Activated T-cell treated with anti-CD3 and anti-CD28 coated beads, Interleukin-2, amount 50 U/mL, for 4 hours (primary cell): ENCODE measurements at regions not wholly inside any gene's neighbourhood (a gene's known extent, or its start where the extent isn't known, plus 50 kb on each side); places are given as distances from the start of the nearest gene placed in this dataset.

Experiments
- ATAC-seq, 2 donors: fragments of 200-7000 bp; cut with Tn5 transposase; one replicate each; pipeline ENCODE4 v1.10.0; 2021
- DNase-seq: peaks from one replicate; pipeline ENCODE4 v3.0.0-alpha.2; 2020
- H3K27me3 Mint-ChIP-seq: one replicate; pipeline ENCODE4 v1.8.0; 2021; ENCODE audit warnings: low read depth, mixed read lengths
- H3K36me3 Mint-ChIP-seq: one replicate; pipeline ENCODE4 v1.8.0; 2022; ENCODE audit warnings: mixed read lengths; ENCODE audit not compliant: insufficient read depth
- H3K4me1 Mint-ChIP-seq: one replicate; pipeline ENCODE4 v1.8.0; 2021; ENCODE audit warnings: low read depth, mixed read lengths
- H3K4me3 Mint-ChIP-seq: one replicate; pipeline ENCODE4 v1.8.0; 2021; ENCODE audit warnings: mild to moderate bottlenecking, moderate library complexity, mixed read lengths
- H3K9me3 Mint-ChIP-seq: one replicate; pipeline ENCODE4 v1.8.0; 2021; ENCODE audit warnings: mixed read lengths

DNA sequence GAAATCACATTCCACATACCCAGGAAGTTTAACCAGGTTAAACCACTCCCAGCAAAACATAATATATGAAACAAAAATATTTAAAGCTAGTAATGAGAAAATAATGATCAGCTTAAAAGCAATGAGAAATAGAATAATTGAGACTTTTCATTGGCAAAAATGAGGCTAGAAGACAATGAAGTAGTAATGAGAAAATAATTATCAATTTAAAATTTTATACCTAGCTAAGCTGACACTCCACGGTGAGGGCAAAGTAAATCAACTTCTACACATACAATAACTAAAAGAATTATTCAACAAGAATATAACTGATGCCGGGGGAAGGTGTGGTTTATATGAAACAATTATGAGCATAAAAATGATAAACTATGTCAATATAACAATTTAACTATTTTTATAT lies 82.2 kb upstream of the TES start:
- Mint-ChIP-seq H3K4me1 (no peaks in the 10 kb centered on the region), H3K4me3 (no peak overlapping the region), H3K27me3 (peaks cover 8% of the 10 kb centered on the region), H3K9me3 (peaks cover 13% of the 10 kb centered on the region), H3K36me3 (no peaks in the 10 kb centered on the region)
- ATAC-seq, result no peak
- DNase-seq, result no peak

DNA sequence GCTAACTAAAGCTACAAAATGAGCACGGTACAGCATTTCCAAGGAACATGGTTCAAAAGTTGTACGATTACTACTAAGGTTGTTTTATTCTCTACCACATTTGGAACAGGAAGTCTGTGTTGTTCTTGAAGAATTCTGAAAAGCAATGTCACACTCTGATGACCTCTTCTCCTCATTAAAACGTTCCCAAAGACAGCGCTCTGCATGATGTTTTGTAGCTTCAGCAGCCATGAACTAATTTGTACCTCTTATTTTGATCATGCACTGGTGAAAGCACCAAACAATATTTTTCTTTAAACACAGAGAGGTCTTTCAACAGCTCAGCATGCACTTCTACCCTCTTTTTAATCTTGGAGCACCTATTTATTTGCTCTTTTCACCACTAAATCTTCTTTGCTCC lies 75.0 kb upstream of the TES start:
- Mint-ChIP-seq H3K36me3 (no peaks in the 10 kb centered on the region), H3K27me3 (peaks cover 3% of the 10 kb centered on the region), H3K4me3 (no peak overlapping the region), H3K4me1 (no peaks in the 10 kb centered on the region), H3K9me3 (no peaks in the 10 kb centered on the region)
- ATAC-seq (no peak), DNase-seq (no peak)

DNA sequence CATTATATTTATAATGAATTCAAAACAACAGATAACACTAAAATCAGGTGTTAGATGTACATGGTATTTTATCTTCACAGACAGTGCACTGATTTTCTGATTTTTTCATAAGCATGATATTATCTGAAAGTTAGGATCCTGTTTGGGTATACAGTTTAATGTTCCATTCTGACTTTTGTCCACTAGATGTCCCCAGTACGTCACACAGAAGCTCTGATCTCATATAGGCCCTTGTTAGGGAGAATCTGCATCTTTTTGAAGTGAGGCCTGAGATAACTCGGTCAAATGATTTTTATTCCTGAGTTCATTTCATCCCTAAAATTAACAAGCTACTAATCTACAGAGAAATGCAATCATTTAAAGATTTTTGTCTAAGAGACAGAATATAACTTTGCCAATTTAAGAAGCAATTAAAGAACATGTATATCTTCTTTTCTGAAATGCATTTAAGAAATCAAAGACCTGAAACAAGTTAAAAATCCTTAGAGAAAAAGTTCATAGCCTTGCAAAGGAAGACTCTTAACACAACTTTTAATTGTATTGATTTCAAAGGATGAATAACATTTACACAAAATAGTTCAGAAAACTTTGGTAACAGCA lies 72.0 kb upstream of the TES start:
- DNase-seq (no peak), ATAC-seq (peak; percentile 48 to 71)
- Mint-ChIP-seq H3K9me3 (no peaks in the 10 kb centered on the region), H3K36me3 (no peaks in the 10 kb centered on the region), H3K4me1 (peaks cover 9% of the 10 kb centered on the region), H3K4me3 (no peak overlapping the region), H3K27me3 (peaks cover 3% of the 10 kb centered on the region)

DNA sequence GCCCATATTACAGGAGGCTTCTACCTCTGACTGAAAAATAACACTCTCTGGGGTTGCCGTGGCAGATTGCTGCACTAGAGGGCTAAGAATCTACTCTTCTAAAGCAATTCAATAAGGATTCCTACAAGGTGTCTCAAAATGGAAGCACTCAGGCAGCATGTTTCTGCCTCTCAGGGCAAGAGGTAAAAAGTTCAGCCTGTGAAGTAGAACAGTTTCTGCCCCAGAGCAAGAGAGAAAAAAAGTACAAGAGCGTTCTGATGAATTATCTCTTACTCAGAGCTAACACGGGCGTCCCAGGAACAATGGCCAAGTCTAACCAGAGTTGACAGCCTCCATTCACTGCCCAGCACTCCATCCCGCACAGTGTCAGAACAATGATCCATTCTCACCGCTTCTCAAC lies 71.3 kb upstream of the TES start:
- no peaks in the 10 kb centered on the region for H3K9me3 Mint-ChIP-seq
- peaks cover 9% of the 10 kb centered on the region for H3K4me1 Mint-ChIP-seq
- peaks cover 3% of the 10 kb centered on the region for H3K27me3 Mint-ChIP-seq
- ATAC-seq, result no peak
- no peak for DNase-seq
- no peaks in the 10 kb centered on the region for H3K36me3 Mint-ChIP-seq
- H3K4me3 Mint-ChIP-seq, result no peak overlapping the region

DNA sequence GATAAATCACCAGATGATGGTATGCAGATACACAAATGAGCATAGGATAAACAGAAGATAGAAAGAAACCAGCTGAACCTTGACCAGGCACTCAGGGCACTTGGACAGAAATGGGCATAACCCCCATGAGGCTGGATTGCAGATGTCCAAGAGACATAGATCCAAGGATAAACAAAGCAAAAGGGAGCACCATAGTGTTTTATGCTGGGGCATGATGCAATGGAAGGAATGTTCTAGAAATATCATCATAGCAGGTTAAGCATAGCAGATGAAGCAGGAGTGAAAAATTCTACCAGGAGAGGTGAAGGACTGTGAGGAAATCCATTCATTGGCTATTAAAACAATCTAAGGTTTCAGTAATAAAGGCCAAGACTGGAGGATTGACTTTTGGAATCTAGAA lies 70.5 kb upstream of the TES start:
- Mint-ChIP-seq H3K4me1 (peaks cover 9% of the 10 kb centered on the region), H3K4me3 (no peak overlapping the region), H3K36me3 (no peaks in the 10 kb centered on the region), H3K27me3 (peaks cover 6% of the 10 kb centered on the region), H3K9me3 (no peaks in the 10 kb centered on the region)
- DNase-seq, result no peak
- ATAC-seq, result no peak

DNA sequence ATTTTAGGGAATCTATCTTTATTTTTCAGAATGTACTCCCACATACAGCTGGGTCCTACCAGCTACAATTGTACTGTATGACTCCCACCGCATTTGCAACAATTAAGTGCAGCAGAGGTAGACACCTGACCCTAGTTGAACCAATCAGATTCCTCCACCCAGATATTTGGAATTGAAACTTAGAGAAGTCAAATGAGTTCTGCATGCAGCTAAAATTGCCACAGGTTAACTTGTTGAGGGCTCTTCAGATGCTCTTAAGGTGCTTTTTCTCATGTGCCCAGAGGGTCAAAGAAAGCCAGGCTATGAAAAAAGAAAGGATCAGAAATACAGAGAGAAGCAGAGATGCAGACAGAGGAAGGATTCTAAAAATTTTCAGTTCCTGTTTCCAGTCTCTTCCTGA lies 68.0 kb upstream of the TES start:
- Mint-ChIP-seq H3K4me1 (peaks cover 13% of the 10 kb centered on the region), H3K27me3 (peaks cover 6% of the 10 kb centered on the region), H3K36me3 (no peaks in the 10 kb centered on the region), H3K4me3 (no peak overlapping the region), H3K9me3 (no peaks in the 10 kb centered on the region)
- DNase-seq, result no peak
- ATAC-seq, result no peak

DNA sequence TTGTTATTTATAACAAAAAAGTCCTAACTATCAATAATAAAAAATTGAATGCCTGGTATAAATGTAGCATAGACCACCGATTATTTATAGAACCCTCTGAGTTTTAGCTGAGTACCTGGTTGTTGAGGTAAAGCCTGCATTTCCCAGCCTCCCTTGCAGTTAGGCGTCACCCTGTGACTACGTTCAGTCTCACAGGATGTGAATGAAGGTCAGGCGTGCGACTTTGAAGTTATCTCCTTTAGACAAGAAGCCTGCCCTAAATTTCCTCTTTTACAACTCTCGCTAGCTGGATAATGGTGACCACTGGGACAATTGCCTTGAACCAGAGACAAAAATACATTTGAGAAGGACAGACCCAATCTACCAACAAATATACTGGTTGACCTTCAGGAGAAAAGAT lies 67.5 kb upstream of the TES start:
- H3K4me1 Mint-ChIP-seq, result peaks cover 13% of the 10 kb centered on the region
- no peak overlapping the region for H3K4me3 Mint-ChIP-seq
- H3K36me3 Mint-ChIP-seq, result no peaks in the 10 kb centered on the region
- peaks cover 6% of the 10 kb centered on the region for H3K27me3 Mint-ChIP-seq
- no peaks in the 10 kb centered on the region for H3K9me3 Mint-ChIP-seq
- ATAC-seq (no peak), DNase-seq (no peak)

DNA sequence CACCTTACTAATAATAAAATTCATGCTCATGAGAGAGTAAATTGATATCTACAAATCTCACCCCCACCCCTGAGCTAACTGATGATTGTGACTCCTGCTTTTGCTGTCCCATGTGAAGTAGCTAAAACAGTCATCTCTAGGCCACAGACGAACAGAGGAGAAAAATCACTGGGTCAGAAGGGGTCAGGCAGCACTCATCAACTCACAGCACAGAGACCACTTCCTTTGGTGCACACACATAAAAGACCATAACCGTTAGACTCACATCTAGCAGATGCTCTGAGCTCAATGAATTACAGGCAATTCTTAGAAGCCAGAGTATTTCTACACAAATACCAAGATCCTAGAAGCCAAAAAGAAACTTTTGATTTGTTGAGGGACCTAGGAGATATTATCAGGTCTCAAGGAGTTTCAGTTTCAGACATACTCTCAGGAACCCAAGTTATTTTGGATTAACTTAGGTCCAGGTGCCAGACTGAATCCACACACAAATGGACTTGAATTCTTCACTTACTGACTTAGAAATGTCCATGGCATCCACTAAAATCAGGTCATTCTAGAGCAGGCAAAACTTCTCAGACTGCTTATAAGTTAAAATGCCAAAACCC lies 65.0 kb upstream of the TES start:
- Mint-ChIP-seq H3K27me3 (peaks cover 4% of the 10 kb centered on the region), H3K4me1 (peaks cover 13% of the 10 kb centered on the region), H3K4me3 (no peak overlapping the region), H3K36me3 (no peaks in the 10 kb centered on the region), H3K9me3 (no peaks in the 10 kb centered on the region)
- no peak for DNase-seq
- ATAC-seq, result peak; percentile 43 to 75

DNA sequence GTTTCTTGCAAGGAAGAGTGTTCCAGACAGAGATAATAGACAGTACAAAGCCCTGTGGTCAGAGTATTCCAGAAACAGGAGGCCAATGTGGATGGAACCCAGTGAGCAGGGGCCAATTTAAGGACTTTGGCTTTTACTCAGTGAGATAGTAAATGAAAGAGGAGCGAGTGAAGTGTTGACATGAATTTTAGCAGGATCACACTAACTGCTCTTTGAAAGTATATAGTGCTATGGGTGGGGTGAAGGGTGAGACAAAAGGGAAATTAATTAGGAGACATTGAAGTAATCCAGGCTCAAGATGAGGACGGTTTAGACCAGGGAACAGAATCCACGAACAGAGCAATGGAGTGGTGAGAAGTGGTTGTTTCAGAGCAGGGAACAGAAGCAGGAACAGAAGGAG lies 62.2 kb upstream of the TES start:
- Mint-ChIP-seq H3K4me1 (peaks cover 4% of the 10 kb centered on the region), H3K36me3 (no peaks in the 10 kb centered on the region), H3K4me3 (no peak overlapping the region), H3K27me3 (peaks cover 7% of the 10 kb centered on the region), H3K9me3 (no peaks in the 10 kb centered on the region)
- DNase-seq (no peak), ATAC-seq (no peak)

DNA sequence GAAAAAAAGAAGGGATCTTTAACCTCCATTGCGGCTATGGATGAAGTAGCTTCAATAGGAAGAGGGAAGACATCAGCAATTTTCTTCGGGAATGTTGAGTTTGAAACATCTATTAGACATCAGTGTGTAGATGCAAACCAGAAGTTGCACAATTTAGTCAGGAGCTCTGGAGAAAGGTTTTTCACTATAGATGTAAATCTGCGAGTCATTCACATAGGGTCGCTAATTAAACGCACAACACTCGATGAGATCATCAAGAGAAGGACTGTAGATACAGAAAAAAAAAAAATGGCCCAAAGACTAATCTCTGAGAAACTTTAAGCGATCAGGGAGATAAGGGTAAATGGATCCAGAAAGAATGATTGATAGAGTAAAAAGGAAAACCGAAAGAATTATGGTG lies 61.7 kb upstream of the TES start:
- Mint-ChIP-seq H3K36me3 (no peaks in the 10 kb centered on the region), H3K9me3 (no peaks in the 10 kb centered on the region), H3K4me3 (no peak overlapping the region), H3K4me1 (peaks cover 4% of the 10 kb centered on the region), H3K27me3 (peaks cover 9% of the 10 kb centered on the region)
- ATAC-seq, result no peak
- no peak for DNase-seq

DNA sequence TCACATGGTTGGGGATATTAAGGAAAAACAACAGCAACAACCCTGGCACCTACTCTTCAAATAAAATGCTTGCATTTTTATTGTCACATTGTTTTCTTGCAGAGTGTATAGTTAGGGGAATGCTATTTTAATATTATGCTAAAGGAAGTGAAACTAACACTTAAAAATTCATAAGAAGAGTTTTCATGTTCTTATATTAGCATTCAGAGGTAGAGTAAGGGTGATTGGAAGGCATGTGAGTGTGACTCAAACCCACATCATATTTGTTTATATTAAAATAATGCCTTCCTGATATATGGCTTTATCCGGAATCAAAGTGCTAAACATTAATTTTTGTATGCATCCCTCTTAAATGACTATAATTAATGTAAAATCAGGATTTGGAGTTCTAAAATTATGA lies 59.8 kb upstream of the TES start:
- Mint-ChIP-seq H3K36me3 (no peaks in the 10 kb centered on the region), H3K4me3 (no peak overlapping the region), H3K9me3 (no peaks in the 10 kb centered on the region), H3K27me3 (peaks cover 6% of the 10 kb centered on the region), H3K4me1 (no peaks in the 10 kb centered on the region)
- DNase-seq (no peak), ATAC-seq (no peak)

DNA sequence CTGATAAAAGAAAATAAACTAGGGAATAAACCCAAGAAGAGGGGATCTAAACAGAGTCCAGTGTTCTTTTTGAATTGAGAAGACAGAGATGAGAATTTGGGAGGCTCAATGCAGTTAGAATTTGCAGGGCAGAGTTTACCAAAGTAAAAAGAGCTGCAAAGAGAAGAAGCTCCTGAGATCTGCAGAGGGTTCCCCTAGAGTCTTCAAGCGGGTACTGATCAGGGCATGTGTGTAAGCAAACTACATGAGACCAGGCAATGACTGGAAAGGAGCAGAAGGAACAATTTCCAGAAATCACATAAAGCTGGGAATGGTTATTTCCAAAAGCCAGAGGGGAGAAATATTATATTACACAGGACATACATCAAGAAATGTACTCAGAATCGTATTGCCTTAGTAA lies 58.1 kb upstream of the TES start:
- ATAC-seq (no peak), DNase-seq (no peak)
- H3K36me3 Mint-ChIP-seq, result no peaks in the 10 kb centered on the region
- H3K9me3 Mint-ChIP-seq, result no peaks in the 10 kb centered on the region
- peaks cover 6% of the 10 kb centered on the region for H3K27me3 Mint-ChIP-seq
- H3K4me3 Mint-ChIP-seq, result no peak overlapping the region
- H3K4me1 Mint-ChIP-seq, result no peaks in the 10 kb centered on the region

DNA sequence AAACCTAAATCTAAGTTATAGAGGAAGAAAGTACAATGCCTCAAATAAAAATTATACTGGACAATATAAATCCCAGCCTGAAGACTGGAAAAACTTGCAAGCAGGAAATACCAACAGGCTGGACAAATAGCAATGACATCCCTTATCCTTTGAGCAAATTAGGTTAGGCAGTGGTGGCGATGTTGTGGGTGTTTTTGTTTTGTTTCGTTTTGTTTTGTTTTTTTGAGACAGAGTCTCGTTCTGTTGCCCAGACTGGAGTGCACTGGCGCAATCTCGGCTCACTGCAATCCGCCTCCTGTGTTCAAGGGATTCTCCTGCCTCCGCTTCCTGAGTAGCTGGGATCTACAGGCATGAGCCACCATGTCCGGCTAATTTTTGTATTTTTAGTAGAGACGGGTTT lies 57.3 kb upstream of the TES start:
- no peaks in the 10 kb centered on the region for H3K9me3 Mint-ChIP-seq

DNA sequence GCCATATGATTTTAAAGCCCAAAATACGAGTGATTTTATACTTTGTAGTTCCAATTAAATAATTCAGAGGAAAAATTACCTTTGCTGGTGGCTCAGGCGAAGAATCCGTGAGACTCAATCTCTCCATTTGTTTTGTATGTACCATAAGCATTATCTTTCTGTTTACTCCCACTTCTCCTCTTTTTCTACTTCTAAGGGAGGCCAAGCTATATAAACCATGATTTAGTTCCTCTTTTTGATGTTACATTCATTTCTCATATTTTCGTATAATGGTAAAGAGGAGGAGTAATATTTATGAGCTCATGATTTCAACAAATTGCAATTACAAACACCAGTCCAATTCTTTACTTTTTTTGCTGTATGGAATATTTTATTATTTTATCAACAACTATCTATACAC lies 50.6 kb upstream of the TES start:
- ATAC-seq (no peak), DNase-seq (no peak)
- Mint-ChIP-seq H3K36me3 (no peaks in the 10 kb centered on the region), H3K9me3 (no peaks in the 10 kb centered on the region), H3K27me3 (peaks cover 12% of the 10 kb centered on the region), H3K4me1 (no peaks in the 10 kb centered on the region), H3K4me3 (no peak overlapping the region)

More for the DNA sequence above, 57.3 kb upstream of the TES start:
- peaks cover 11% of the 10 kb centered on the region for H3K27me3 Mint-ChIP-seq
- H3K36me3 Mint-ChIP-seq, result no peaks in the 10 kb centered on the region
- DNase-seq (no peak), ATAC-seq (no peak)
- no peak overlapping the region for H3K4me3 Mint-ChIP-seq
- no peaks in the 10 kb centered on the region for H3K4me1 Mint-ChIP-seq
